HK-2 (cell line): ENCODE measurements at regions not wholly inside any gene's neighbourhood (a gene's known extent, or its start where the extent isn't known, plus 50 kb on each side); places are given as distances from the start of the nearest gene placed in this dataset.

ENCODE experiments used
- DNase-seq: peaks from one replicate; pipeline ENCODE4 v3.0.0-alpha.2; 2018; ENCODE audit not compliant: unreplicated experiment

DNA sequence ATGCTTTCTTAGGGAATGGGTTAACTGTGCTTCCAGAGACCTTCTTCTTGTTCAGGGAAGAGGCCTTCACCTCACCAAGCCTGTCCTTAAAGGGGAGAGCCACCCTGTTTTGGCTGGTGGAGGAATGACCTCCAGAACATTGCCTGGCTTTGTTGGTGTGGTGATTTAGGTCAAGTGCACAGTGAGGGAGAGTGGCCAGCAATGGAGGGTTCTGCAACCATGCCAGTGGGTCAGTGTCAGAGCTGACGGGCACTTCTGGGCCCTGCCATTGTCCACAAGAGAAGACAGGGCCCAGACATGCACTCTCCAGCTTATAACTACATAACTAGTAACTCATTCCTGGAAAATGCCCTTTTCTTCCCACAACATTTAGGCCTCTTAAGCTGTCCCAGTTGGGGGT, 238.5 kb upstream of the AKR1E2 start:
- no peak for DNase-seq

DNA sequence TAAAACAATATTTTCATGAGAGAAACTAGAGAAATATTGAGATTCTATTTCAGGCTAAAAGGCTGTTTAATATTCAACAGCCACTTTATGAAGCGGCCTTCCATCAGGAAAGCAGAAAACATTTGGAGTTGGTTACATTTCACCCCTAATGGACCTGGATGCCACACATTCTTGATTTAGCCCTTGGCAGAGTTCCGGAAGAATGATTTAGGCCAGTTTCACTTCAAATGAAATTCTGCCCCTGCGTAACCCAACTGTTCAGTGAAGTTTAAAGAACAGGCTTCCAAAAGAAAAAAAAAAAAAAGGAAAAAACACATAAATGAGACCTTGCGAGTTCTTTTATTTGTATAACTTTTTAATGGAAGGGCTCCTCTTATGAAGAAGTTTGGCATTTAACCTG, 239.2 kb upstream of the AKR1E2 start:
- DNase-seq, result no peak

DNA sequence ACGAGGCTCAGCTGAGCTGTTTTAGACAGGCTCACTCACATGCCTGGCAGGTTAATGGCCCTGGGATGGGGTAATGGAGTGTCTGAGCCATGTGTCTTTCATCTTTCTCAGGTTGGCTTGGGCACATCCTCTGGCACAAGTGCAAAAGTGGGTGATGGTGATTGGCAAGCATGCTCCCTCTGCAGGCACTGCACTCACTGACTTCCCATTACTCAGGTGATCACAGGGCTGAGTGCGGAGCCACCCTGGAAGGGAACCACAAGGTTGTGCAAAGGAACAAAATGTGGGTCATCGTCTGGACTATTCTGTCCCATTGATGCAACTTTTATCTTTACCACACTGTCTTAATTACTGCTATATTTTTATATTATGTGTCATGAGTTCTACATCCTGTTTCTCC, 244.1 kb upstream of the AKR1E2 start:
- DNase-seq, result no peak

DNA sequence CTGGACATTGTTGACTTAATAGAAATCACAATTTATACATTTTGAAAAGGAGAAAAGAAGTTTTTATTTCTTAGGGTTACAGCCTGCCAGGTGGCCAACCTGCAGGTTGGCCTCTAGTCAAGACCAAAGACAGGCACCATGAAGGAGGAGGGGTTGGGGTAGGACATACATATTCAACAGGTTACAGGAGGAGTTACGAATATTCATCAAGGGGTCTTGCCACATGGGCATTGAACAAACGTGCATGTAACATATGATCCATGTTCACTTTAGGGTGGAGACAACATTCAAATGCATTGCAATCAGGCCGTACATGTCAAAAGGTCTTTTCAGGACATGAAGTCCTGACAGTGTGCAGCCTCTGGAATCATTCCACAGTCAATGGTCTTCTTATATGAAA, 246.2 kb upstream of the AKR1E2 start:
- DNase-seq, result no peak

- DNase-seq, result no peak
Observed at GRCh38 chr10:4576206-4576605, 249.8 kb upstream of the AKR1E2 start.

DNA sequence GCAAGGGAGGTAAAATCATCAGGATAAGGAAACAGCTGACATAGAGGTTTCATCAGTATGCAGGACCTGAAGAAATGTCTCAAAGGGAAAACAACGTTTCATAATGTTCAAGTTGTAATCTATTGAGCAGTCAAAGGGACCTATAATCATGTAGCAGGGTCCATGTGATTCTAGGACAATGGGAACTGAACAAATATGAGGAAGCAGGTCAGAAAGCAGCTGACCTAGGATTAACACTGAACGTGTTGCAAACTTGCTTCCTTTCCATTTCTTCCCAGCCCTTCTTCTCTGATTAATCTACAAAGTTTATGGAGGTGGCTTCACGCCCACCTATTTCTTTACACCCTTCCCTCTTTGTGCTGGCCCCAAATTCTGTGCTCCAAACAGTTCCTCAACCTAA, 256.9 kb upstream of the AKR1E2 start:
- no peak for DNase-seq

DNA sequence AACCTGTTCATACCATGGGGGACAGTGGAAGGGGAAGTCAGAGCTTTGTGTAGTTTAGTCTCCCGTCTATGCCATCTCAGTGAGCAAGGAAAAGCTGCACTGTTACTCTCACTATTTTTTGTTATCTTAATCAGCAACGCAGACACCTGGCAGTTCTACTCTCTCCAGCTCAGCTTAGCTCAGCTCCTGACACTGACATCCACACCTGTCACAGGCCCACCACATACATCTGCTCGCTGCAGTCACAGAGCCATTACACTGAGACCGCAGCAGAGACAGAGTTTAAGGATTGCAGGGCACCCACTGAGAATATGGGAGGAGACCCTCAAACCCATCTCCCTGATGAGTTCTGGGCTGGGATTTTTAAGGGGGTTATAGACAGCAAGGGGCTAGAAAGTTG, 257.3 kb upstream of the AKR1E2 start:
- DNase-seq, result no peak

DNA sequence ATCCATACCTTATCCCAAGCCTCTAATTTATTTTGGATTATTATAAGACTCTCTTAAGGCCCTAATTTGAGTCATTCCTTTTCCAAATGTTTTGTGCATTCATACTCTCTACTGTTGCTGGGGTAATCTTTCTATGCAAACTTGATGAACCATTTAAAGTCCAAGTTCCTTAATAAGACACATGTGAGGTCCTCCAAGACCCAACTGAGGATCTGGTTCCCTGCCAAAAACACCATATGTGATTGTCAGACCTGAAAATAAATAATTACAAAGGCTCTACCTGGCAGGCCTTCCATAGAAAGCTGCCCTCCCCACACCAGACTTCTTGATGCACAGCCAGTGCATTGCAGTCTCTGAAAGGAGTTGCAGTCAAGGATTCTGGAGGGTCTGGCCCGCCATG, 257.9 kb upstream of the AKR1E2 start:
- no peak for DNase-seq

DNA sequence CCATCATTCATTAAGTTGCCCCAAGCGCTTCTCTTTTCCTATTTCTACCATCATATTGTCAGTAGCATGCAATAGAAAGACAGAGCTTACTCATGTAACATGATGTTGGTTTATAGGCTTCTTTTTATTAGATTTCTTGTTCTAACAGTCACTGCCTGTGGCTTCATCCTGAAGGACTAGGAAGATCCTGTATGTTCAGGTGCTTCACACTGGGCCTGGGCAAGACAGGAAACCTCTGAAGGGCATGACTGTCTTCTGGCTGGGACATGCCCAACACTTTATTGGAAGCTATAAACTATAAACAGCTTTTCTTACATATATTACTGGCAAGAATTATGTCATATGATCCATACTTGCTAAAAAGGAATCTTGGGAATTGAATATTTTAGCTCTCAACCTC, 258.4 kb upstream of the AKR1E2 start:
- no peak for DNase-seq

- DNase-seq, result no peak
Observed at GRCh38 chr10:4566011-4566410, 260.0 kb upstream of the AKR1E2 start.

- DNase-seq, result no peak
Observed at GRCh38 chr10:4561296-4561695, 264.7 kb upstream of the AKR1E2 start.

DNA sequence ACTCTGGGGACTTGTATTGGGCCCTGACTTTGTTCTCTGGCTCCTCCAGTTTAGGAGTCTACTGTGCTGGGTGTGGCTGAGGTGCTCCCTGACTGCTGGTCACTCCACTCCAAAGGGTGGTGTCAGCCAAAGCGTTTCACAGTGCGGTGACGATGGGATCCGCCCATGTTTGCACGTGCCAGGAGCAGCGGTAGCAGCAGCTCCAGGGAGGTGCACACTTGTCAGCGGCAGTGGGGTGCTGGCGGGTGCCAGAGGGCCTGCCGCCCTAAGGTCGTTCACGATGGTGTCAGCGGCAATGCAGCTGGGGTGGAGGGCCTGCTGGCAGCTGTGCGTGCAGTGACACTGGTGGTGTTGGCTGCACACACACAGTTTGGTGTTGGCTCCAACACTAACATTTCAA, 268.5 kb upstream of the AKR1E2 start:
- no peak for DNase-seq

GRCh38 chr10:4556527-4556926, 269.5 kb upstream of the AKR1E2 start:
- no peak for DNase-seq

GRCh38 chr10:4555920-4556319, 270.1 kb upstream of the AKR1E2 start:
- no peak for DNase-seq

DNA sequence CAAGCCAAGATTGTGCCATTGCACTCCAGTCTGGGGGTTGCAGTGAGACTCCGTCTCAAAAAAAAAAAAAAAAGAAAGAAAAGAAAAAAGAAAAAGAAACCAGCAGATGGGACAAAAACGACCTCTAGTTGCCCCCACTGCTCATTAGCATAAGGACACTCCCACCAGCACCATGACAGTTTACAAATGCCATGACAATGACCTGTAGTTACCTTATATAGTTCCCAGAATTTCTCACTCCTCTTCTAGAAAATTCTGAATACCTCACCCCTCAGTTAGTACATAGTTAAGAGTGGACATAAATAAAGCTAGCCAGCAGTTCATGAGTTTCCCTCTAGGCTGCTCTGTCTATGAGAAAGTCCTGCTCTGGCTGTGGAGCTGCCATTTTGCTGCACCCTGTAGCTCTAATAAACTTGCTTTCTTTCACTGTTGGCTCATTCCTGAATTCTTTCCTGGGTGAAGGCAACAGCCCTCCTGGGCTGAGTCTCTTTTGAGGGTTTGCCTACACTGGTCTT, 276.8 kb upstream of the AKR1E2 start:
- no peak for DNase-seq

GRCh38 chr10:4546931-4547330, 279.1 kb upstream of the AKR1E2 start:
- DNase-seq, result no peak

DNA sequence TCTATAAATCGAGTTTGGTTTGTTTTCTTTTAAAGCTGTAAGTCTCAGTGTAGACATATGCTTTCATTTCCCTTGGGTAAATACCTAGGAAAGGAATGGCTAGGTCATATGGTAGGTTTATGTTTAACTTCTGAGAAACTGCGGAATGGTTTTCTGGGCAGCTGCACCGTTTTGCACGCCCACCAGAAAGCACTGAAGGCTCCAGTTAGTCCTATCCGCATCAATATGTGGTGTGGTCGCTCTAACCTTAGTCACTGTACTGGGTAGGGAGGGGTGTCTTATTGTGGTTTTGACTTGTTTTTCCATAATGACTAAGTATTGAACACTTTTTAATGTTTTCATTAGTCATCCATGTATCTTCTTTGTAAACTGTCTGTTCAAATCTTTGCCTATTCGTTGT, 279.5 kb upstream of the AKR1E2 start:
- peak; percentile 61 for DNase-seq

GRCh38 chr10:4545062-4545461, 280.9 kb upstream of the AKR1E2 start:
- DNase-seq, result no peak

DNA sequence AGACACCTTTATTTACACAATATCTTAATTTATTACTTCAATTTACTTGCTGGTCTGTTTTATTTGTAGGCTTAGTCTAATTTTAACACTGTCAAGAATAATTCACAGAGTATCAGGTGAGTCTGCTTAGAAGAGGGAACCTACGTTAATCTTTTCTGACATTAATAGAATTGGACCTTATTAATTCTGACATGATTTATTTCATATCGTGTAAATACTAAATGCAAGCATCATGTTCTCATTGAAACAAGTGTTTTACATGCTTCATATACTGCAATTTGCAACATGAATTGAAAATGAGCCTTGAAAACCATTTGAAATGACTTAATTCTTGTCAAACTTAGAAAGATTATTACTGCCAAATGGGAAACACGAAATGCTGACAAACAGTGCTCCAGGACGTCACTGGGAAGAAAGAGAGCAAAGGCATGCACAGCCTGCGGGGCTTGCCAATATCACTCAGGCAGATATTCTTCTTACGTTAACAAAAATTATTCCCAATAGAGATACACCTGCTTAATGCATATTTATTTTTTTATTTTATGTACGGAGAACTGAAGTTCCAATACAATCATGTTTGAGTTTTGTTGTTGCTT, 282.0 kb upstream of the AKR1E2 start:
- no peak for DNase-seq

- DNase-seq, result peak; percentile 47
Observed at GRCh38 chr10:4541292-4541691, 284.7 kb upstream of the AKR1E2 start.

- no peak for DNase-seq
Observed at GRCh38 chr10:4538016-4538415, 288.0 kb upstream of the AKR1E2 start.

GRCh38 chr10:4535521-4535920, 290.5 kb upstream of the AKR1E2 start:
- no peak for DNase-seq

GRCh38 chr10:4533621-4534020, 292.4 kb upstream of the AKR1E2 start:
- no peak for DNase-seq

DNA sequence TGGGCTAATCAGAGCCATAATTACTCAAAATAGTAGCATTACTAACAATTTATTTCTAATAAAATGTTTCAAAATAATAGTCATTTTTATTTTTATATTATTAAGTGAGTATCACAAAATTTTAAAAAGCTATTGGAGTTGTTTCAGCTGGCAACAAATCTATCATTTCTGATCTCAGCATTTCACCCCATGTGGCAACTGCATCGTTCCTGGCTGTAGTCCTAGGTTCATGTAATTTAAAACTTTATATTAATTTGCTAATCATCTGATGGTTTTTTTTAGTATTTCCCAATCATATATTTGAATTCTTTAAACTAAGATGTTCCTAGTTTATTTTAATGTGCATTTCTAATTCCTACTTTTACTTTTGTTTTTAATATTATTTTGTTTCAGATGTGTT, 293.0 kb upstream of the AKR1E2 start:
- no peak for DNase-seq
